ENCODE measurements at regions not wholly inside any gene's neighbourhood (a gene's known extent, or its start where the extent isn't known, plus 50 kb on each side); places are given as distances from the start of the nearest gene placed in this dataset.

GRCh38 chr7:106792233-106792926 is 72.7 kb upstream of the PIK3CG start:
- Mint-ChIP-seq H3K36me3 (no peaks in the 10 kb centered on the region), H3K4me3 (no peak overlapping the region), H3K4me1 (no peaks in the 10 kb centered on the region), H3K27ac (peak overlapping the region in 1 of 6 donors; percentile 63), H3K9me3 (no peaks in the 10 kb centered on the region), H3K27me3 (ENCODE audit: low read depth in 3 of 3) (peaks cover 1 to 4% (median 4%) of the 10 kb centered on the region in 3 donors)
- DNase-seq = no peak

GRCh38 chr7:106793015-106793975 is 71.8 kb upstream of the PIK3CG start:
- Mint-ChIP-seq H3K27ac (peak overlapping the region in 1 of 6 donors; percentile 63), H3K36me3 (no peaks in the 10 kb centered on the region), H3K4me1 (no peaks in the 10 kb centered on the region), H3K4me3 (no peak overlapping the region), H3K27me3 (ENCODE audit: low read depth in 3 of 3) (peaks cover 1 to 4% (median 4%) of the 10 kb centered on the region in 3 donors), H3K9me3 (no peaks in the 10 kb centered on the region)
- peak; percentile 40 to 50 (median 43) for DNase-seq

- Mint-ChIP-seq H3K36me3 (no peaks in the 10 kb centered on the region), H3K27ac (no peak overlapping the region), H3K27me3 (ENCODE audit: low read depth in 3 of 3) (peaks cover 3 to 4% (median 4%) of the 10 kb centered on the region in 3 donors), H3K4me3 (no peak overlapping the region), H3K9me3 (peaks cover 0 to 3% (median 0%) of the 10 kb centered on the region in 6 donors), H3K4me1 (no peaks in the 10 kb centered on the region)
- DNase-seq = no peak
Measured at GRCh38 chr7:106794276-106795083, 70.6 kb upstream of the PIK3CG start.

GRCh38 chr7:106795084-106795876 is 69.8 kb upstream of the PIK3CG start:
- peaks cover 3 to 4% (median 4%) of the 10 kb centered on the region in 3 donors for H3K27me3 Mint-ChIP-seq (ENCODE audit: low read depth in 3 of 3)
- DNase-seq = no peak
- H3K4me1 Mint-ChIP-seq = no peaks in the 10 kb centered on the region
- no peak overlapping the region for H3K27ac Mint-ChIP-seq
- no peaks in the 10 kb centered on the region for H3K36me3 Mint-ChIP-seq
- peaks cover 0 to 3% (median 0%) of the 10 kb centered on the region in 6 donors for H3K9me3 Mint-ChIP-seq
- no peak overlapping the region for H3K4me3 Mint-ChIP-seq

GRCh38 chr7:106795877-106796231 is 69.2 kb upstream of the PIK3CG start:
- H3K4me1 Mint-ChIP-seq = no peaks in the 10 kb centered on the region
- H3K9me3 Mint-ChIP-seq = peaks cover 0 to 3% (median 0%) of the 10 kb centered on the region in 6 donors
- peaks cover under 1 to 4% (median 3%) of the 10 kb centered on the region in 3 donors for H3K27me3 Mint-ChIP-seq (ENCODE audit: low read depth in 3 of 3)
- no peaks in the 10 kb centered on the region for H3K36me3 Mint-ChIP-seq
- H3K27ac Mint-ChIP-seq = no peak overlapping the region
- H3K4me3 Mint-ChIP-seq = no peak overlapping the region
- no peak for DNase-seq

GRCh38 chr7:106797937-106798336 is 67.1 kb upstream of the PIK3CG start:
- Mint-ChIP-seq H3K36me3 (no peaks in the 10 kb centered on the region), H3K27ac (no peak overlapping the region), H3K4me1 (no peaks in the 10 kb centered on the region), H3K4me3 (no peak overlapping the region), H3K27me3 (ENCODE audit: low read depth in 3 of 3) (peaks cover 0 to 3% (median 3%) of the 10 kb centered on the region in 3 donors), H3K9me3 (peaks cover 0 to 3% (median 0%) of the 10 kb centered on the region in 6 donors)
- no peak for DNase-seq

- Mint-ChIP-seq H3K4me1 (no peaks in the 10 kb centered on the region), H3K9me3 (peaks cover 0 to 3% (median 0%) of the 10 kb centered on the region in 6 donors), H3K27me3 (ENCODE audit: low read depth in 3 of 3) (peaks cover 0 to 3% (median 2%) of the 10 kb centered on the region in 3 donors), H3K4me3 (no peak overlapping the region), H3K27ac (no peak overlapping the region), H3K36me3 (no peaks in the 10 kb centered on the region)
- DNase-seq = no peak
Measured at GRCh38 chr7:106802589-106802988, 62.5 kb upstream of the PIK3CG start.

- Mint-ChIP-seq H3K27ac (no peak overlapping the region), H3K4me3 (no peak overlapping the region)
Measured at GRCh38 chr7:106806556-106806955, 58.5 kb upstream of the PIK3CG start.

GRCh38 chr7:106807474-106807873 is 57.6 kb upstream of the PIK3CG start:
- no peaks in the 10 kb centered on the region for H3K9me3 Mint-ChIP-seq
- no peak overlapping the region for H3K27ac Mint-ChIP-seq
- no peak overlapping the region for H3K4me3 Mint-ChIP-seq
- H3K27me3 Mint-ChIP-seq (ENCODE audit: low read depth in 3 of 3) = peaks cover 0 to 2% (median 0%) of the 10 kb centered on the region in 3 donors
- H3K36me3 Mint-ChIP-seq = no peaks in the 10 kb centered on the region
- H3K4me1 Mint-ChIP-seq = peaks cover 14 to 15% of the 10 kb centered on the region in 2 donors
- DNase-seq = no peak

More at GRCh38 chr7:106806556-106806955, 58.5 kb upstream of the PIK3CG start:
- no peaks in the 10 kb centered on the region for H3K9me3 Mint-ChIP-seq
- peaks cover 0 to 2% (median 0%) of the 10 kb centered on the region in 3 donors for H3K27me3 Mint-ChIP-seq (ENCODE audit: low read depth in 3 of 3)
- peaks cover 5 to 6% of the 10 kb centered on the region in 2 donors for H3K4me1 Mint-ChIP-seq
- no peak for DNase-seq
- no peaks in the 10 kb centered on the region for H3K36me3 Mint-ChIP-seq

- Mint-ChIP-seq H3K9me3 (no peaks in the 10 kb centered on the region), H3K27ac (peak overlapping the region in 1 of 6 donors; percentile 1), H3K4me1 (peaks cover 20 to 22% of the 10 kb centered on the region in 2 donors), H3K36me3 (no peaks in the 10 kb centered on the region), H3K27me3 (ENCODE audit: low read depth in 3 of 3) (peaks cover 0 to 2% (median 0%) of the 10 kb centered on the region in 3 donors), H3K4me3 (no peak overlapping the region)
- no peak for DNase-seq
Measured at GRCh38 chr7:106808967-106809635, 56.0 kb upstream of the PIK3CG start.

- H3K27ac Mint-ChIP-seq = peak overlapping the region in 5 of 6 donors; percentile 7 to 74 (median 71)
- no peaks in the 10 kb centered on the region for H3K36me3 Mint-ChIP-seq
Measured at GRCh38 chr7:106811472-106811871, 53.6 kb upstream of the PIK3CG start.

GRCh38 chr7:106812027-106812643 is 52.9 kb upstream of the PIK3CG start:
- H3K27me3 Mint-ChIP-seq (ENCODE audit: low read depth in 3 of 3) = peaks cover 0 to 2% (median 0%) of the 10 kb centered on the region in 3 donors
- peaks cover 20 to 24% of the 10 kb centered on the region in 2 donors for H3K4me1 Mint-ChIP-seq
- H3K27ac Mint-ChIP-seq = peak overlapping the region; percentile 24 to 81 (median 71)
- peak overlapping the region; percentile 28 to 80 (median 47) for H3K4me3 Mint-ChIP-seq
- peak; percentile 19 to 45 (median 44) for DNase-seq
- H3K36me3 Mint-ChIP-seq = no peaks in the 10 kb centered on the region
- no peaks in the 10 kb centered on the region for H3K9me3 Mint-ChIP-seq

More at GRCh38 chr7:106811472-106811871, 53.6 kb upstream of the PIK3CG start:
- Mint-ChIP-seq H3K27me3 (ENCODE audit: low read depth in 3 of 3) (peaks cover 0 to 2% (median 0%) of the 10 kb centered on the region in 3 donors), H3K9me3 (no peaks in the 10 kb centered on the region), H3K4me3 (peak overlapping the region in 4 of 5 donors; percentile 7 to 80 (median 38)), H3K4me1 (peaks cover 20 to 24% of the 10 kb centered on the region in 2 donors)
- no peak for DNase-seq

Data from immature natural killer cell (primary cell).